Pons (tissue), 1 donor: ENCODE measurements at regions not wholly inside any gene's neighbourhood (a gene's known extent, or its start where the extent isn't known, plus 50 kb on each side); places are given as distances from the start of the nearest gene placed in this dataset.
"Not testable (repeated sequence)": the region's sequence is repeated elsewhere in the genome, so short reads cannot be mapped to it uniquely, and the experiment has no call there.

Source experiments
- DNase-seq: peaks from one replicate; pipeline ENCODE4 v3.0.0-alpha.2; 2016; ENCODE audit warnings: low spot score

GRCh38 chr2:183799761-183800160, 675.5 kb downstream of the NUP35 start:
- DNase-seq = no peak

GRCh38 chr2:183803596-183803995, 679.4 kb downstream of the NUP35 start:
- DNase-seq = no peak

GRCh38 chr2:183807870-183808269, 683.6 kb downstream of the NUP35 start:
- no peak for DNase-seq

GRCh38 chr2:183809404-183809803, 685.2 kb downstream of the NUP35 start:
- no peak for DNase-seq

- DNase-seq = no peak
Measured at GRCh38 chr2:183811281-183811680, 687.0 kb downstream of the NUP35 start.

GRCh38 chr2:183812091-183812490, 687.8 kb downstream of the NUP35 start:
- no peak for DNase-seq

GRCh38 chr2:183825710-183826109, 701.5 kb downstream of the NUP35 start:
- no peak for DNase-seq

GRCh38 chr2:183829931-183830330, 705.7 kb downstream of the NUP35 start:
- DNase-seq = no peak

- DNase-seq = no peak
Measured at GRCh38 chr2:183837157-183837556, 712.9 kb downstream of the NUP35 start.

GRCh38 chr2:183838295-183838694, 714.1 kb downstream of the NUP35 start:
- DNase-seq = no peak

- no peak for DNase-seq
Measured at GRCh38 chr2:183840061-183840584, 715.9 kb downstream of the NUP35 start.

- not testable (repeated sequence) for DNase-seq
Measured at GRCh38 chr2:183849826-183850225, 725.6 kb downstream of the NUP35 start.

GRCh38 chr2:183859129-183859528, 734.9 kb downstream of the NUP35 start:
- no peak for DNase-seq

- DNase-seq = no peak
Measured at GRCh38 chr2:183866666-183867065, 731.7 kb upstream of the ZNF804A start.

- DNase-seq = no peak
Measured at GRCh38 chr2:183867206-183867605, 731.1 kb upstream of the ZNF804A start.

GRCh38 chr2:183868153-183868552, 730.2 kb upstream of the ZNF804A start:
- no peak for DNase-seq

- no peak for DNase-seq
Measured at GRCh38 chr2:183868707-183869106, 729.6 kb upstream of the ZNF804A start.

- no peak for DNase-seq
Measured at GRCh38 chr2:183872131-183872530, 726.2 kb upstream of the ZNF804A start.

GRCh38 chr2:183881978-183882377, 716.4 kb upstream of the ZNF804A start:
- DNase-seq = no peak

GRCh38 chr2:183892315-183892941, 705.9 kb upstream of the ZNF804A start:
- DNase-seq = no peak

GRCh38 chr2:183898641-183899040, 699.7 kb upstream of the ZNF804A start:
- DNase-seq = peak; percentile 58

GRCh38 chr2:183901931-183902330, 696.4 kb upstream of the ZNF804A start:
- DNase-seq = no peak

GRCh38 chr2:183903026-183903425, 695.3 kb upstream of the ZNF804A start:
- no peak for DNase-seq

GRCh38 chr2:183916041-183916440, 682.3 kb upstream of the ZNF804A start:
- not testable (repeated sequence) for DNase-seq
